NCI-H82 treated with DMSO at 0.1 percent for 48 hours (cell line): ENCODE measurements at regions not wholly inside any gene's neighbourhood (a gene's known extent, or its start where the extent isn't known, plus 50 kb on each side); places are given as distances from the start of the nearest gene placed in this dataset.

Source experiments
- DNase-seq: peaks from one replicate; lab custom pipeline; 2025; ENCODE audit not compliant: unreplicated experiment; lab: John Stamatoyannopoulos, UW

GRCh38 chr5:58357799-58358500 is 101.9 kb downstream of the PLK2 start:
- DNase-seq, result no peak

GRCh38 chr5:58357121-58357520 is 102.8 kb downstream of the PLK2 start:
- no peak for DNase-seq

GRCh38 chr5:58356662-58357061 is 103.2 kb downstream of the PLK2 start:
- DNase-seq, result no peak

- DNase-seq, result no peak
Measured at GRCh38 chr5:58354827-58355226, 105.1 kb downstream of the PLK2 start.

- DNase-seq, result no peak
Measured at GRCh38 chr5:58353992-58354391, 105.9 kb downstream of the PLK2 start.

GRCh38 chr5:58351190-58351589 is 108.7 kb downstream of the PLK2 start:
- no peak for DNase-seq

- DNase-seq, result no peak
Measured at GRCh38 chr5:58348996-58349728, 110.7 kb downstream of the PLK2 start.

GRCh38 chr5:58346041-58346440 is 113.8 kb downstream of the PLK2 start:
- no peak for DNase-seq

GRCh38 chr5:58341476-58341875 is 118.4 kb downstream of the PLK2 start:
- no peak for DNase-seq

GRCh38 chr5:58335518-58335917 is 124.4 kb downstream of the PLK2 start:
- DNase-seq, result no peak

- DNase-seq, result no peak
Measured at GRCh38 chr5:58334035-58334434, 125.9 kb downstream of the PLK2 start.

GRCh38 chr5:58330781-58331180 is 129.1 kb downstream of the PLK2 start:
- DNase-seq, result no peak

- no peak for DNase-seq
Measured at GRCh38 chr5:58327289-58327688, 132.6 kb downstream of the PLK2 start.

GRCh38 chr5:58326022-58326421 is 133.9 kb downstream of the PLK2 start:
- DNase-seq, result no peak

GRCh38 chr5:58322453-58322852 is 137.4 kb downstream of the PLK2 start:
- DNase-seq, result no peak

GRCh38 chr5:58318468-58318867 is 141.4 kb downstream of the PLK2 start:
- no peak for DNase-seq

- DNase-seq, result no peak
Measured at GRCh38 chr5:58317808-58318207, 142.1 kb downstream of the PLK2 start.

- no peak for DNase-seq
Measured at GRCh38 chr5:58317009-58317408, 142.9 kb downstream of the PLK2 start.

GRCh38 chr5:58315794-58316193 is 144.1 kb downstream of the PLK2 start:
- DNase-seq, result no peak

GRCh38 chr5:58314356-58315210 is 145.3 kb downstream of the PLK2 start:
- DNase-seq, result no peak

- DNase-seq, result no peak
Measured at GRCh38 chr5:58312299-58312698, 147.6 kb downstream of the PLK2 start.

GRCh38 chr5:58311526-58311925 is 148.4 kb downstream of the PLK2 start:
- DNase-seq, result no peak
